Islet precursor cell (in vitro differentiated cells): ENCODE measurements at regions not wholly inside any gene's neighbourhood (a gene's known extent, or its start where the extent isn't known, plus 50 kb on each side); places are given as distances from the start of the nearest gene placed in this dataset.
A peak's percentile ranks its signal among the peaks of the same experiment; 100 is the strongest.

ENCODE experiments used
- DNase-seq: peaks from one replicate; pipeline ENCODE4 v3.0.0-alpha.2; 2018

DNA sequence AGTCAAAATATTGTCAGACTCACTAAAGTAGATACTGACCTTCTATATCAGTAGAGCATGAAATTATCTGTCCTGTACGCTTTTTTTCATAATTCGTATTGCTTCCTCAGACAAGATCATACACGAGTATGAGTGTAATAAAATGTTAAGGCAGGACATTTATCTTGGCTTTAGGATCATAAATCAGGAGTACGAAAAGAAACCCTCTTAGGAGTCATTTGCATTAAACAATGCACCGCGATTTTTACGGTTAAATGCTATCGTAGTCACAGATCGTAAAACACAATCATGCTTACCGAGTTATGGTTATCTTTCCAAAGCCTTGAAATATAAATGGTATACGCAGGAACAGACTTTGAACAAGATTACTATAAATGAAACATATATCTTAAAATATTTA, 510.3 kb upstream of the ROBO1 start:
- DNase-seq, result no peak

DNA sequence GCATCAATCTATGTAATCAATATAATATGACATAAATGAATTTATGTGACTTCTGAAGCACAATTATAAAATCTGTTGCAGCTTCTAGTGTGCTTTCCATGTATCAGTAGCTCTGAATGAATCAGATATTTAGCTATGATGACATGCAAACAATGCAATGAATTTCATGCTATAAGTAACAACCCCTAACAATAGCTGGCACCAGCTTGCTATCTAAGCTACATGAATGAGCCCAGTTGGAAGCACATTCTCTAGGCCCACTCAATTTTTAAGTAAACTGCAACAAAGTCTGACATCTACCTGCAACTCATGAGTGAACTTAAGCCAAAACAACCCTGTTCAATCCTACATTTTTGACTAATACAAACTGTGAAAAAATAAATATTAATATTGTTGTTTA, 507.3 kb upstream of the ROBO1 start:
- DNase-seq, result no peak

DNA sequence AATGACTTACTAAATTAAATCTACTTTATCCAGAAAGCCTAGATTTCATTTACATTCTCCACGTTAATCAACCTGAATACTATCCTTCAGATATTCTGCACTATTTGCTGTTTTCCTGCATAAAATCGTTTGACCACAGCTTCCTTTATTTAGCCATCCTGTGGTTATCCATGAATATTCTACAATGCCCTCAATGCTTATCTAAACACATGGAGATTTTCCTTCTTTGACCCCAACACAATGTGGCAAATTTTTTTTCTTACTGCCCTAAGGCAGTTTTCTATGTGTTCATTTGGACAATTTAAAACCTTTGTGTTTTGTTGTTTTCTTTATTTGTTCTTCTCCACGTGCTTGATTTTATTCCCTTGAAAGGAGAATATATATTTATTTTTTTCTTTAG, 495.5 kb upstream of the ROBO1 start:
- no peak for DNase-seq

DNA sequence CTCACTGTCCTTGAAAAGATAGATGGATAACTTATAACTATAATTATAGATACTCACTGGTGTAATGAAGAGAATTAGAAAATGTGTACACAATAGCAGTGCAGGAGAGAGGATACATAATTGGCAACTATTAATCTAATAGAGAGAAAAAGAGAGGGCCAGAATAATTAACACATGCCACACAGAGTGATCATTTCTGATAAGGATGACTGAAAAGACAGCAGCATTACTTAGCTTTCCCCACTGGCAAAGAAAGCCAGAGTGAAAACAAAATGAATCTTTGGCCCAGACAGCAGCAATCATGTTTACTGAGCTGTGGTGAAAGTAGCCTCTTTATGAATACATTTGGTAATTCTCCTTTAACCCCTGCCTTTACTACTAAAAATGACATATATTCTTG, 493.3 kb upstream of the ROBO1 start:
- DNase-seq, result no peak

DNA sequence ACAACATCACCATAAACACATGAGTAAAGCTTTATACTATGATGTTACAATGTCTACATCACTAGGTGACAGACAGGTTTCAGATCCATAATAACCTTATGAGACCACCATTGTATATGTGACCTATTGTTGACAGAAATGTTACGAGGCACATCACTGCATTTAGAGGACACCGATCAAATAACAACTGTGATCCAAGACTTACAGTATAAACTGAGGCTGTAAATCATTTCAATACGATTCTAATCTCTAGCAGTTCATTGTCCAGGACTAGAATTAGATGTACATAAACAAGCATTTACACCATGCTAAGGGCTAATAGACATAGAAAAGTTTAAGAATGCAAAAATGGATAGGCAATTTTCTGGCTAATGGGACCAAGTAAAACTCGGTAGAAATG, 491.9 kb upstream of the ROBO1 start:
- no peak for DNase-seq

DNA sequence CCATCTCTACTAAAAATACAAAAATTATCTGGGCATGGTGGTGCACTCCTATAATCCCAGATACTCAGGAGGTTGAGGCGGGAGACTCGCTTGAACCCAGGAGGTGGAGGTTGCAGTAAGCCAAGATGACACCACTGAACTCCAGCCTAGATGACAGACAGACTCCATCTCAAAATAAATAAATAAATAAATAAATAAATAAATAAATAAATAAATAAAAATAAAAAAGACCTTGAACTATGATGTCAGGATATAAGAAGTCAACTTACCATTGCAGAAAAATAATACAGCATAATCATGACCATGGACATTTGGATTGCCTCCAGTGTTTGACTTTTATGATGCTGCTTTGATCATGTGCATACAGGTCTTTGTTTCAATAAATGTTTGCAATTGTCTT, 484.3 kb upstream of the ROBO1 start:
- DNase-seq, result no peak

DNA sequence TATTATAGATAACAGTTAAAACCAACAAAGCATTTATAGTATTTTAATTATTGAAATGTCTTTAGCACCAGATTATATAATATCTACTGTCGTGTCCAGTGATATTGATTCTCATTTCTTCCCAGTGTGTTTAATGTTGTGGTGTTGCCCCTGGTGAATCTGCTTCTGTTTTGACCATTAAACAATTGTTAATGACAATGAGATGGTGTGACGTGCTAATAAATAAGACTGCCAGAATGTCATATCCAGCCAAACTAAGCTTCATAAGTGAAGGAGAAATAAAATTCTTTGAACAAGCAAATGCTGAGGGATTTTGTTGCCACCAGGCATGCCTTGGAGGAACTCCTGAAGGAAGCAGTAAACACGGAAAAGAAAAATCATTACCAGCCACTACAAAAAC, 480.0 kb upstream of the ROBO1 start:
- DNase-seq, result no peak

DNA sequence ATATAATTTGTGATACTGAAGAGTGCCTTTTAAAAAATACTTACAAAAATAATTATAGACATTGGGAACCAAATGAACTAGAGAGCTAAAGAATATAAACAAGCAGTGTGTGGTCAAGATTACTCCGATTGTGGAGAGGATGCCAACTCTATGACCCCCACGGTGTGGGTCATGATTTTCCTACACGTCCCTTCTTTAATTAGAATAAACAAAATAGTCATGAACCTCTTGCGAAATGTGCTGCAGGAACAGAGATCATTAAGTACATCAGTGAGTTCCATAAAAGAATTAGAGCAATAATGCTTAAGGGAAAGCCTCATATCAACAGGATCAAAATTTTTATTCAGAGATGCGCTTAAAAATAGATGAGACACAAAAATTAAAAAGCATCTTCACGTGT, 476.6 kb upstream of the ROBO1 start:
- DNase-seq, result no peak

DNA sequence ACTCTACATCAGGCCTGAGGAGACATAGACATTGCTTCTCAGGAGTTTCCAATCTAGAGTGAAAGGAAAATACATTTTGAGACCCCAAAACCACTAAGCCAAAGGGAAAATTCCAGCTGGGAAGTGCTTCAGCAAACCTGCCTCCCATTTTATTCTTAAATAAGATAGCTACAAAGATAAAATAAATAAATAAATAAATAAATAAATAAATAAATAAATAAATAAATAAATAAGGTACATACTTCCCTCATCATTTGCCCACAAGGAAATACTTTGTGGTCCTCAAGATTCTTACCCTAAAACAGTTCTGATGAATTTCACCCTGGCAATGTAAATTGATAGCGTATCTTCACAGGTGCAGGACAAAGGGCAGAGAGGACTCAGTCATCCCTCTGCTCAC, 474.0 kb upstream of the ROBO1 start:
- no peak for DNase-seq

DNA sequence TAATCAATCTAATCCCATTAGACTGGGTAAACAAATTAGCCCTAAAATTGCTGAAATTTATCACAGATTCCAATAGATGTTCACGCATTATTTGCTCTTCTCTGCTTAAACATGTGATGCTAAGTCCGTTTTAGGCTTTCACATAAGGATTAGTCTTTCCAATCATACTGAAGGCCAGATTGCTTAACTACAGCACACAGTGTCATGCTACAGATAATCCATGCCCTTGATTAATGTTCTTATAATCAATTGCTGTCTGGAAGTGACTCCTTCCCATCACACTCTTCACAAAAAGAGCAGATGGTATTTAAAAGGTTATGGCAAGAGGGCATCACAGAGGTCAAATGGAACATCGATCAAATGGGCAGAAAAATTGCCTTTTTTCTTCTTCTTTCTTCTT, 471.5 kb upstream of the ROBO1 start:
- no peak for DNase-seq

DNA sequence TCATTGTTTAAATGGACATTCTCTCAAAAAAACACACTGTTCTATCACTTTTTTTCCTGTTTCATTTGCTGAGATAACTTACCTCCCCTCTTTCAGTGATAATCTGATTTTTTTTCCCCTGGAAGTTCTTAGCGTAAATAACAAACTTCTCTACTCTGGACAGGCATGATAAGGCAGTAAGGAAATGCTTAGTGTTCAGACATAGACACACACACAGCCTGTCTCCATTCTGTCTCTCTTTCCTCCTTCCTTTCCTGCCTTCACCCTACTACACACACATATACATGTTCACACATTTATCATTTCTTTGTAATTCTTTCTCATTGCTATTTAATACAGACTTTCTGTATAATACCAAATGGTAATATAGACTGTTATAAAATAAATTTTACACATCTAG, 470.8 kb upstream of the ROBO1 start:
- DNase-seq, result no peak

DNA sequence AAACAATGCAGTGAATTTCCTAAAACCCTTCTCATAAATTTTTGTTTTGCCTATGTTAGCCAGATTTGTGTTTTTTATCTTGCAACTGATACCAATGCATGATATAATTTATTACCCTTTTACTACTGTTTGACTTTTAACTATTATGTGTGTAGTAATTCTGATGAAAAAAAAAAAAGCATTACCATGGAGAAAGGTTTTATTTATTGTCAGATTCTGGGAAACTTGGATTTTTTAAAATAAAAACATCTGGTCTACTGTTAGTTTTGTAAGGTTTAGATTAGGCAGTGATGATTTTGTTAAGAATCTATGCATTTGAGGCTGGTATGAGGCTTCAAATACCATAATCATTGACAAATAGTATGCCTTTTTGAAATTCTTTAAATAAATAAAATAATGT, 470.4 kb upstream of the ROBO1 start:
- no peak for DNase-seq

DNA sequence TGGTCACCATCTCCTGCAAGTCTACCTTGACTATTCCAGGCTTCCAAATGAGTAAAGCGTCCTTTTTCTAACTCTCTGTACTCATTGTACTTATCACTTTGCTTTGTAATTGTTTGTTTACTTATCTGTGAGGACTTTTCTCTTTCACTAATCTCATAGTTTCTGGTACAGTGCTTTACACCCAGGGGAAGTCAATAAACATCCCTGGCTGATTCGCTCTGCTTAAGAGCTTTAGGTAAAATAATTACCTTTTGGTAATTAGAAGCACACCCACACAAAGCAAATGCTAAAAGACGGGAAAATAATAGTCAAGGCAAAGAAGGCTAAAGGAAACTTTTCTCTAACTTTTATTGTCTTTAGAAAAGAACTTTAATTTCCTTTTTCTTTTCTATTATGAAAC, 466.9 kb upstream of the ROBO1 start:
- DNase-seq, result no peak

DNA sequence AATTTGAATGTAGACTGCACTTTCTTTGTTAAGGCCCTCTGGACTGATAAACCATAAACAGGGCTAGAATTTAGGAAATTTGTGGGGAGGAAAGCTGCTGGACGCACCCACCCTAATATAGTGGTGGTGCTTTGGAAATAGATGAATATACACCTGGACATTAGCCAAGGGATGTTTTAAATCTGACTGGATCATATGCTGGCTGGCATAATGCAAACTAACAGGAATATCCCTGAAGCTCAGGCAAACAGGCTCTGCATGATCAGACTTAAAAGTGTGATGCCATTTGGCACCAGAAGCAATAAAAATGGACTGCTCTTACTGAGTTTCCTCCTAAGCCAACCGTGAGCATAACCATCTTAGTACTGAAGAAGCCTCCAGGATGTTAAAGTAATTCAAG, 465.8 kb upstream of the ROBO1 start:
- DNase-seq, result no peak

DNA sequence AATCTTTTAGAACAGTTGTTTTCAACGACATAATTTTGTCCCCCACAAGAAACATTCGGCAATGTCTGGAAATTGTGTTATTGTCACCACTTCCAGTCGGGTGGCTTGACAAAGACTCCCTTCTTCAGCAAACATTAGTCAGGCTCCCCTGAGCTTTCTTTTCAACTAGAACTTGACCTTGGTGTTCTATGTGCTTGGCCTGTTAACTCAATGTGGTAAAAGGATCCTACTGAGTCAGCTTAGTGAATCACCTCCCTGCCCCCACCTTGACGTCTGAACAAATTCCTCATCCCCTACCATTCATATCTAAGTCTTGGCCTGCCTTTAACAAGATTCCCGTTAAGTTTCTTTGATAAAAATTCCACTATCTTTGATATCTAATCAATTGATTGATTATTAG, 465.0 kb upstream of the ROBO1 start:
- DNase-seq, result no peak

DNA sequence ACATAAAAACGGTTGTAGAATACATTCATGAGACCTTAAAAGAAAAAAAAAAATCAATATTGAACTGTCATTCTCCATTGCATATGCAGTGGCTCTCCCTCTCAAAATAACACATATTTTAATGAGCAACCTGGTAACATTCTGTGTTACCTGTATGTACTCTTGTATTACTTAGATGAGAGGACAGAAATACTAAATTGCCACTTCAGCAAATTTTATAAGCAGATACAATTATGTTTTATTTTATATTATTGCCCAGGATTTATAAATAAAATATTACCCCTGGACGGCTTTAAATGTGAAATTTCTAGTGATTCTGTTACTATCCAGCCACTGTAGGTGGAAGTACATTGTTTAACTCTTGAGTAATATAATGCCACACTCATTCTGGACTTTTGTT, 463.2 kb upstream of the ROBO1 start:
- DNase-seq, result no peak

DNA sequence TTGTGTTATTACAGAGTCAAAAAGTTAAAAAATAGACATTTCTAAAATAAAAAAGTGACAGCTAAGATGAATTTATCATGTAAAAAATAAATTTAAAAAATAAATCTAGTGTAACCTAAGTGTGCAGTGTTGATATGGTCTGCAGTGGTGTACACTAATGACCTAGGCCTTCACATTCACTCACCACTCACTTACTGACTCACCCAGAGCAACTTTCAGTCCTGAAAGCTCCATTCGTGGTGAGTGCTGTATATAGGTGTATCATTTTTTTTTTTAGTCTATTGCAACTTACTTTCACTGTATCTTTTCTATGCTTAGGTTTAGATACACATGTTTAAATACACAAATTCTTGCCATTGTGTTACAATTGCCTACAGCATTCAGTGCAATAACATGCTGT, 459.4 kb upstream of the ROBO1 start:
- DNase-seq, result no peak

DNA sequence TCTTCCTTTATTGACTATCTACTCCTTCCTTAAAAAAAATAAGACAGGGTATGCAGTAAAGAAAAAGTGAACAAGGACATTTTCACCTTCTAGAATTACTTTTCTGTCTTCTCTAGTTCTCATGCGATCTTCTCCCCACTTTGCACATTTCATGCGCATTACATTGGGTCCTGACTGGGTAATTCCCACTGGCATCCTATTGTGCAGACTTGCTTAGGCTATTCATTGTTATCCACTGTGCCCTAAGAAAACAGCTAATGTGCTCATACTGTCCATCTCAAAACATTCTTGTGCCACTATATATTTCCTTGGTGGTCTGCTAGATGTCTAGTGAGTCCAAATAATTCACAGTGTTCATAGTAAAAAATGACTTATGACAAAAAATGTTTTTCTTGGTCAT, 447.4 kb upstream of the ROBO1 start:
- no peak for DNase-seq

DNA sequence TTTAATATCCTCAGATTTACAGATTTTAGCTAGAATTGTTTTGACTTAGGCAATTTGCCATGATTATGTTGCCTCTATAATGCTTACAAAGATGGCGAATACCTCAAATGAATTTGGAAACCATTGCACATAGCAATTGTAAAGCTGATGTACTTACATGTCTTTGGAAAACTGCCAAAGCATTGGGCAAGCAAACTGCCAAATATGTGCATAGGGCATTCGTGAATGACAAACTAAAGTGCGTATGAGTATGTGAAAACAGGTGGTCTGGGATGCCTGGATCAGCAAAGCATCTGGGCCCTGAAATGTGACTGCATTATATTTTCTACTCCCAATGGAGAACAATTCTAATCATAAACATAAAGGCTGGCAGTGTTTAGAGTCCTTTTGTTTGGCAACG, 445.3 kb upstream of the ROBO1 start:
- no peak for DNase-seq

DNA sequence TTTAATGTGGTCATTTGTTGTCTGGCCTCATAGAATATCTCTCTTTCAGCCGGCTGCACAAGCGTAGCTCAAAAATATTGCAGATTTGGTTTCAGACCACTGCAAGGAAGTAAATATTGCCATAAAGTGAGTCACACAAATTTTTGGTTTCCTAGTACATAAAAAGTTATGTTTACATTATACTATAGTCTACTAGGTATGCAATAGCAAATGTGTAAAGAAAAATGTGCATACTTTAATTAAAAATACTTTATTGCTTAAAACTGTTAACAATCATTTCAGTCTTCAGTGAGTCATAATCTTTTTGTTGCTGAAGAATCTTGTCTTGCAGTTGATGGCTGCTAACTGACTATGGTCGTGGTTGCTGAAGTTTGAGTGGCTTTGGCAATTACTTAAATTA, 425.1 kb upstream of the ROBO1 start:
- DNase-seq, result no peak

DNA sequence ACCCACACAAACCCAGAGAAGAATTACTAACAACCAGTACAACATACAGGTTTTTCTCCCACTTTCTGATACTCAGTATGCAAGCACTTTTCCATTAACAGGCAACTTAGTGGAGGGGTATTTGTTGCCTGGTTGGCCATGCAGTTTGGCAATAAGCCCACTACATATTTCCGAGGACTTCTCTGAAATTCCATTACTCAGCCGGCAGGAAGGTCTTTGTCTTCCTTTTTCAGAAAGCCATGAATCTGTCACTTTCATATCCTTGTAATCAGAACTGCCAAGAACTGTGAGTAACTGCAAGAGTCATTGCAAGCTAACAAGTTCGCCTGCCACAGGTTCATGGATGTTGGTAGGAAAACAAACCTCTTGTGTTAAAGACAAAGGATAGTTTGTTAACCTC, 422.3 kb upstream of the ROBO1 start:
- peak; percentile 55 for DNase-seq

DNA sequence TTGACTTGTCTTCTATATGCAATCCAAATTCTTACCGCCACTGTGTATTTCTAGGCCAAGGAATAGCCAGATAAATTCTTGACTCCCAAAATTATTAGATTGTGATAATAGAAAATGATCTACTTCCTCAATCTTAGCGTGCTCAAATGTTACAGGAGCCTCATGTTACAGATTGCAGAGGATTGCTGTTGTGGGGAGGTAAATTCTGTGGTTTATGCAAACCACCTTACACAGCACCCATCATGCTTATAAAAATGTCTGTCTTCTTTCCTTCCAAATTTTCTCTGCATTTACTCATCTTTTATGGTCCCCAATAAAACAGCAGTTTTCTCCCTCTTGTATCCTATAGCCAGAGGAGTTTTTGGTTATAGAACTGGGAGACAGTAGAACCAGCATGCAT, 420.2 kb upstream of the ROBO1 start:
- no peak for DNase-seq

DNA sequence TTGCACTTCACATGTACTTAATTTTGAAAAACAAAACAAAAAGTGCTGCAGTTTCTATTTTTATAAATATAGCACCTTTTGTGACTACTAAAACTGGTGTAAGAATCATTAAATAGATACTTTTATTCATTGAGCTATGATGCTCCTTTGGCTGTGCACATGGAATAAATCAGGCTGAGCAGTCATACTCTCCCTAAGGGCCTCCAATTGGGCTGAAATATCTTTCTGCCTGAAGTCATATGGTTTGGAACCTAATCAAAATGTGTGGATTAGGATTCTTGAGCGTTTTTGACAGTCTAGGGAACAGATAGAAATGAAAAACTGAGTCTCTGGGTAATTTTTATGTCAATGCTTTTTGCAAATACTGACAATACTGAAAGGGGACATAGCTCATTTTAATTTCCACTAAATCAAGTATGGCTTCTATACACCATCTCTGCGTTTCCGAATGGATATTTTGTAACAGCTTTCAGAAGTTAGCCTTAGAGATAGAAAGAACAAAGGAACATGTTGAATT, 392.2 kb upstream of the ROBO1 start:
- no peak for DNase-seq

DNA sequence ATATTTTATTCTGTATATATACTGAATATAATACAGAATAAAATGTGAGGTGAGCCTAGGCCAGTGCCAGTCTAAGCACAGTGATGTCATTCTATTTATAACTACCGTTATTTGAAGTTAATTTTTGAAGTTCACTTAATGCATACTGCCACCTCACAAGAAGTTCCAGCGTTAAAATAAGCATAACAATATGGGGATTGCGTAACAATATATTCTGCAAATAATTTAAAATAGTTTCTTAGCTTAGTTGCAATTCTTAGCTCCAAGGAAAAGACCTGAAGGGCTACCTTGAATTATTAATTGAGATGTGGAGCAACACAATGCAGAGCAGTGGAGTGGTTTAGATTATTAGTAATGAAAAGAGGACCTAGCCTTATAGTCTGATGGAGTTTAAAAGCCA, 390.5 kb upstream of the ROBO1 start:
- DNase-seq, result no peak

DNA sequence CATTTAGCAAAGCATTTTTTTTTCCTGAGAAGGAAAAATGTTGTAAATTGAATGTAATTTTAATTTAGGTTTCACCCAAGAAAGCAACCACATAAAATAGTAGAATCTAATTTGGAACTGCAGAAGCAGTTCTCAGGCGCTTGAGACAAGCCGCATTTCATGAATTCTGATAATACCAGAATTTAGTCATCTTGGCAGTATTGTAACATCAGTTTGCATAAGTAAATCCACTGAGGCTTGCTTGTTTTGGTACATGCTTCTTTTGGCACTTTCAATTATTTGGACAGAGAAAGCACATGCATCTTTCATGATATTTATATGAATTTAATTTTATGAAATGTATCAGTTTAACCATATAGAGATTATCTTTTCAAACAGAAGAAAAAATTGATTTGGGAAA, 389.7 kb upstream of the ROBO1 start:
- DNase-seq, result no peak

DNA sequence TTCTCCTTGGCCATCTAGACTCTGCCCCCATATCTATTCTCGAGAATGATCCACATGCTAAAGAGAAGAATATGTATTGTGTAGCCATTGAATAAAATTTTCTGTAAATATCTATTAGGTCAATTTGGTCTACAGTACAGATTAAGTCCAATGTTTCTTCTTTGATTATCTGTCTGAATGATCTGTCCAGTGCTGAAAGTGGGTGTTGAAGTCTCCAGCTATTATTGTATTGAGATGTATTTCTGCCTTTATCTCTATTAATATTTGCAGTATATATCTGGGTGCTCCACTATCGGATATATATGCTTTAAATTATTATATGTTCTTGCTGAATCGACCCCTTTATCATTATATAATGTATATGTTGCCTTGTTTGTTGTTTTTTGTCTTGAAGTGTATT, 384.9 kb upstream of the ROBO1 start:
- no peak for DNase-seq
